Sigmoid colon (tissue), 6 donors: ENCODE measurements at regions not wholly inside any gene's neighbourhood (a gene's known extent, or its start where the extent isn't known, plus 50 kb on each side); places are given as distances from the start of the nearest gene placed in this dataset.

ENCODE experiments used
- DNase-seq: peaks from one replicate; pipeline ENCODE4 v3.0.0-alpha.2; 2019
- H3K27ac ChIP-seq, 4 donors: fragments of 200-600 bp; sonication (generic); one replicate each; pipeline ENCODE4 v1.5.1; 2016 to 2019; ENCODE audit warnings: mild to moderate bottlenecking in 1 of 4
- H3K27me3 ChIP-seq, 3 donors: fragments of 200-600 bp; sonication (generic); one replicate each; pipeline ENCODE4 v1.5.1; 2019; ENCODE audit warnings: mild to moderate bottlenecking in 1 of 3
- H3K36me3 ChIP-seq, 4 donors: fragments of 200-600 bp; sonication (generic); one replicate each; pipeline ENCODE4 v1.5.1; 2016 to 2019
- H3K4me1 ChIP-seq, 4 donors: fragments of 200-600 bp; sonication (generic); one replicate each; pipeline ENCODE4 v1.5.1; 2017 to 2019
- H3K4me3 ChIP-seq, 4 donors: fragments of 200-600 bp; sonication (generic); one replicate each; pipeline ENCODE4 v1.5.1; 2017 to 2019; ENCODE audit warnings: mild to moderate bottlenecking in 2 of 4, moderate library complexity in 1 of 4
- H3K9me3 ChIP-seq, 4 donors: fragments of 200-600 bp in 3 of 4; sonication (generic) in 3 of 4; one replicate each; pipeline versions ENCODE4 v1.5.1 to v1.6.1; 2013 to 2019
- EP300 ChIP-seq, 4 donors: sonication (generic); formaldehyde crosslinking; IDR thresholded peaks; one replicate each; pipeline ENCODE4 v1.6.1; 2017; ENCODE audit warnings: antibody characterized with exemption in 4 of 4
- POLR2A ChIP-seq, 2 donors: fragments of 450-650 bp; IDR thresholded peaks; one replicate each; pipeline ENCODE4 v1.6.1; 2016; ENCODE audit warnings: antibody characterized with exemption in 2 of 2, mild to moderate bottlenecking in 2 of 2, moderate library complexity in 2 of 2
- POLR2AphosphoS5 ChIP-seq, 4 donors: sonication (generic); formaldehyde crosslinking; IDR thresholded peaks; one replicate each; pipeline ENCODE4 v1.6.1; 2017; ENCODE audit warnings: antibody characterized with exemption in 4 of 4
- WGBS, 2 donors: extraction: QIAGEN DNeasy Blood & Tissue Kit; methylation state at CpG; one replicate each; pipeline ENCODE4 v1.1.7; 2013; 5-methylcytosine and 5-hydroxymethylcytosine counted together
- intact Hi-C: fragments of 100-400 bp; cut with DNase I; formaldehyde crosslinking; loops from one replicate; pipeline ENCODE4 v1.15.1; 2023
- TF ChIP-seq, protein P1 (sequence below), 4 experiments: fragments of 450-650 bp in 3 of 4; fragments of 200-600 bp in 1 of 4; IDR thresholded peaks; one replicate each; pipeline ENCODE4 v1.5.1; 2016 to 2019; ENCODE audit warnings: antibody characterized with exemption in 4 of 4, mild to moderate bottlenecking in 3 of 4, moderate library complexity in 2 of 4
- donor health status: healthy with polysubstance abuse.
- donor health status: healthy.

DNA sequence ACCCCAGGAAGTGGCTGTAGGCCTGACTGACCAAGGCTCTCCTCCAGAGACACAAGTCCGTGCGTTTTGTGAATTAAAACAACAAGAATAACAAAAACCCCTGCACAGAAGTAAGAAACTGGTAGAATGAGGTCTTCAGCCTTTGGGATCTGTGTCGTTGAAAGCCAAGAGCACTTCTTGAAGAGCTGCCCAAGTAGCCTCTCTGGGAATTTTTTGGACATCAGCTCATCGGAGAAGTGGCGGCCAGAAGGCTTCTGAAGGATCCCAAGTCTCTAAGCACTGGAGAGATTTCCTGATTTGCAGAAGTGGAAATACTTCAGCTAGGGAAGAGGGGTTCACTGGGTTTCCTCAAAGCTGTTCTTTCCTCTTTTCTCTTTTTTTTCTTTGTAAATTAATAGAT, 100.4 kb upstream of the ZNF536 start:
- peaks cover 0 to 16% (median 0%) of the 10 kb centered on the region in 3 donors for H3K27me3 ChIP-seq
- H3K4me3 ChIP-seq: no peak overlapping the region
- 77 to 79% methylated on average over 5 of the region's 5 CpGs for WGBS, 2 donors
- no peaks in the 10 kb centered on the region for H3K4me1 ChIP-seq
- H3K36me3 ChIP-seq: no peaks in the 10 kb centered on the region
- TF ChIP-seq, protein P1, sequence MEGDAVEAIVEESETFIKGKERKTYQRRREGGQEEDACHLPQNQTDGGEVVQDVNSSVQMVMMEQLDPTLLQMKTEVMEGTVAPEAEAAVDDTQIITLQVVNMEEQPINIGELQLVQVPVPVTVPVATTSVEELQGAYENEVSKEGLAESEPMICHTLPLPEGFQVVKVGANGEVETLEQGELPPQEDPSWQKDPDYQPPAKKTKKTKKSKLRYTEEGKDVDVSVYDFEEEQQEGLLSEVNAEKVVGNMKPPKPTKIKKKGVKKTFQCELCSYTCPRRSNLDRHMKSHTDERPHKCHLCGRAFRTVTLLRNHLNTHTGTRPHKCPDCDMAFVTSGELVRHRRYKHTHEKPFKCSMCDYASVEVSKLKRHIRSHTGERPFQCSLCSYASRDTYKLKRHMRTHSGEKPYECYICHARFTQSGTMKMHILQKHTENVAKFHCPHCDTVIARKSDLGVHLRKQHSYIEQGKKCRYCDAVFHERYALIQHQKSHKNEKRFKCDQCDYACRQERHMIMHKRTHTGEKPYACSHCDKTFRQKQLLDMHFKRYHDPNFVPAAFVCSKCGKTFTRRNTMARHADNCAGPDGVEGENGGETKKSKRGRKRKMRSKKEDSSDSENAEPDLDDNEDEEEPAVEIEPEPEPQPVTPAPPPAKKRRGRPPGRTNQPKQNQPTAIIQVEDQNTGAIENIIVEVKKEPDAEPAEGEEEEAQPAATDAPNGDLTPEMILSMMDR (IDR thresholded peaks at IDR 0.05): no peak
- no peak for TF ChIP-seq EP300 (IDR thresholded peaks at IDR 0.05)
- TF ChIP-seq POLR2AphosphoS5 (IDR thresholded peaks at IDR 0.05): no peak
- no peak for TF ChIP-seq POLR2A (IDR thresholded peaks at IDR 0.05)
- H3K27ac ChIP-seq: no peak overlapping the region
- intact Hi-C loops: no loop called here
- no peak for DNase-seq
- H3K9me3 ChIP-seq: peaks cover 0 to 8% (median 3%) of the 10 kb centered on the region in 4 donors

DNA sequence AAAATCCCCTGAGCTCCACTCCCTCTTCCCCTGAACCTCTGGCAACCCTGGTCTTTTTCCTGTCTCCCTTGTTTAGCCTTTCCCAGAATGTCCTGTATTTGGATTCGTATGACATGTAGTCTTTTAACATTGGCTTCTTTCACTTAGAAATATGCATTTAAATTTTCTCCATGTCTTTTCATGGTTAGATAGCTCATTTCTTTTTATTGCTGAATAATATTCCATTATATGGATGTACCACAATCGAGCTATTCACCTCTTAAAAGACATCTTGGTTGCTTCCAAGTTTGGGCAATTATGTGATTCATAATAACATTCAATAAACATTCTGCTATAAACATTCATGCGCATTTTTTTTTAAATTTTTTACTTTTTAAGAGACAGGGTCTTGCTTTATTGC, 99.6 kb upstream of the ZNF536 start:
- intact Hi-C loops: no loop called here
- DNase-seq: no peak
- Histone ChIP-seq H3K27me3 (peaks cover 0 to 16% (median 0%) of the 10 kb centered on the region in 3 donors), H3K27ac (no peak overlapping the region), H3K4me3 (no peak overlapping the region), H3K36me3 (no peaks in the 10 kb centered on the region), H3K4me1 (no peaks in the 10 kb centered on the region), H3K9me3 (peaks cover 0 to 8% (median 3%) of the 10 kb centered on the region in 4 donors)
- 79 to 82% methylated on average over 3 of the region's 3 CpGs for WGBS, 2 donors
- TF ChIP-seq, protein P1 (IDR thresholded peaks at IDR 0.05): no peak
- TF ChIP-seq POLR2AphosphoS5 (IDR thresholded peaks at IDR 0.05): no peak
- TF ChIP-seq EP300 (IDR thresholded peaks at IDR 0.05): no peak
- TF ChIP-seq POLR2A (IDR thresholded peaks at IDR 0.05): no peak

DNA sequence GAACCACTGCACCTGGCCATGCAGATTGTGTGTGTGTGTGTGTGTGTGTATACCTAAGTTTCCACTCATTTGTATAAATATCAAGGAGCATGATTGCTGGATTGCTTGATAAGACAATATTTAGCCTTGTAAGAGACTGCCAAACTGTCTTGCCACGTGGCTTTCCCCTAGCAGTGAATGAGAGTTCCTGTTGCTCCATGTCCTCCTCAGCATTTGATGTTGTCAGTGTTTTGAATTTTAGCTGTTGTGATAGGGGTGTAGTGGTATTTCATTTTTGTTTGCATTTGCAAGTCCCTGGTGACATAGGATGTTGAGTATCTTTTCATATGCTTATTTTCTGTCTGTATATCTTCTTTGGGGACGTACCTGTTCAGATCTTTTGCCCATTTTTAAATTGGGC, 99.0 kb upstream of the ZNF536 start:
- 45 to 72% methylated on average over 2 of the region's 2 CpGs for WGBS, 2 donors
- intact Hi-C loops: no loop called here
- TF ChIP-seq POLR2A (IDR thresholded peaks at IDR 0.05): no peak
- TF ChIP-seq POLR2AphosphoS5 (IDR thresholded peaks at IDR 0.05): no peak
- TF ChIP-seq EP300 (IDR thresholded peaks at IDR 0.05): no peak
- TF ChIP-seq, protein P1 (IDR thresholded peaks at IDR 0.05): no peak

DNA sequence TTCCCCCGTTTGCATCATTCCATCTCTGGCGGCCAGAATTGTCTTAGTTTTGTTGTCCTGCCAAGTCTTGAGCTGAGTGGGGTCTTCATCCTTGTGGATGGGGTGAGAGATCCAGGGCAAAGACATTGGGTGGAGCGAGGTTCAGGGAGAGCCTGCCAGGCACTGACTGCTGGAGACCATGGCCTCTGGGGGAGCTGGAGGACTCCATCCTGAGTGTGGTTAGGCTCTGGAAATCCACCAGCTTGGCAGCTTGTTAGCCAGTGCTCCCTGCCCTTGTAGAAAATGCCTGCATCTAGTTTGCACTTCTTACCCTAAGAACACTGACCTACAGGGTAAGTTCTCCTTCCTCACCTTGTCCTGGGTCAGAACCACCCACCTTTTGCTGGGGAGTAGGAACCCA, 97.2 kb upstream of the ZNF536 start:
- H3K27ac ChIP-seq: no peak overlapping the region
- DNase-seq: no peak
- H3K9me3 ChIP-seq: peaks cover 0 to 8% (median 3%) of the 10 kb centered on the region in 4 donors
- no peaks in the 10 kb centered on the region for H3K36me3 ChIP-seq
- no peak overlapping the region for H3K4me3 ChIP-seq
- TF ChIP-seq, protein P1 (IDR thresholded peaks at IDR 0.05): no peak
- H3K27me3 ChIP-seq: peaks cover 0 to 5% (median 0%) of the 10 kb centered on the region in 3 donors
- 87% methylated on average over 3 of the region's 3 CpGs for WGBS, 2 donors
- intact Hi-C loops: no loop called here
- no peaks in the 10 kb centered on the region for H3K4me1 ChIP-seq

More for the DNA sequence above, 99.0 kb upstream of the ZNF536 start:
- H3K36me3 ChIP-seq: no peaks in the 10 kb centered on the region
- H3K4me1 ChIP-seq: no peaks in the 10 kb centered on the region
- no peak overlapping the region for H3K27ac ChIP-seq
- H3K9me3 ChIP-seq: peaks cover 0 to 8% (median 3%) of the 10 kb centered on the region in 4 donors
- no peak overlapping the region for H3K4me3 ChIP-seq
- H3K27me3 ChIP-seq: peaks cover 0 to 16% (median 0%) of the 10 kb centered on the region in 3 donors
- no peak for DNase-seq
